GM23338 (cell line): ENCODE measurements at regions not wholly inside any gene's neighbourhood (a gene's known extent, or its start where the extent isn't known, plus 50 kb on each side); places are given as distances from the start of the nearest gene placed in this dataset.

Experiments
- CREB1 ChIP-seq: fragments of 250-450 bp; sonication (Bioruptor Pico); IDR thresholded peaks from 2 replicates; pipeline ENCODE4 v1.5.0; 2020; ENCODE audit warnings: low read depth, mild to moderate bottlenecking, moderate library complexity
- CTCF ChIP-seq, 2 experiments: fragments of 200-600 bp in 1 of 2; sonication (generic) in 1 of 2; conservative IDR thresholded peaks; 2 replicates each; pipeline versions ENCODE4 v1.5.1 to v1.6.1; 2016 to 2017; ENCODE audit warnings: antibody characterized with exemption in 2 of 2, low read depth in 2 of 2, mild to moderate bottlenecking in 2 of 2, moderate library complexity in 1 of 2
- ETS1 ChIP-seq: IDR thresholded peaks from 2 replicates; pipeline ENCODE4 v1.6.1; 2016; ENCODE audit warnings: antibody characterized with exemption
- EZH2 ChIP-seq: fragments of 200-600 bp; sonication (generic); IDR thresholded peaks from one replicate; pipeline ENCODE4 v1.8.0; 2017; ENCODE audit warnings: antibody characterized with exemption, mild to moderate bottlenecking, low read depth; ENCODE audit not compliant: unreplicated experiment
- EZH2phosphoT487 ChIP-seq: fragments of 200-600 bp; sonication (generic); IDR thresholded peaks from one replicate; pipeline ENCODE4 v1.8.1; 2018; ENCODE audit warnings: antibody characterized with exemption; ENCODE audit not compliant: unreplicated experiment
- JUNB ChIP-seq: IDR thresholded peaks from one replicate; pipeline ENCODE4 v1.6.1; 2016; ENCODE audit warnings: antibody characterized with exemption; ENCODE audit not compliant: unreplicated experiment
- NANOG ChIP-seq: IDR thresholded peaks from 2 replicates; pipeline ENCODE4 v1.6.1; 2016; ENCODE audit warnings: antibody characterized with exemption, borderline replicate concordance
- POLR2AphosphoS5 ChIP-seq: IDR thresholded peaks from 2 replicates; pipeline ENCODE4 v1.6.1; 2016; ENCODE audit warnings: antibody characterized with exemption, low read depth
- ZNF114 ChIP-seq: fragments of 250-450 bp; sonication (Bioruptor Pico); IDR thresholded peaks from 2 replicates; pipeline ENCODE4 v1.5.0; 2020; ENCODE audit warnings: mild to moderate bottlenecking, moderate library complexity
- ZNF331 ChIP-seq: fragments of 250-450 bp; sonication (Bioruptor Pico); IDR thresholded peaks from 2 replicates; pipeline ENCODE4 v1.5.0; 2020; ENCODE audit warnings: low read depth, mild to moderate bottlenecking, moderate library complexity
- TF ChIP-seq, protein P1 (sequence below): IDR thresholded peaks from one replicate; pipeline ENCODE4 v1.6.1; 2018; ENCODE audit warnings: antibody characterized with exemption; ENCODE audit not compliant: unreplicated experiment

GRCh38 chr4:179803857-179804256 is 2361.6 kb upstream of the AGA start:
- no peak for TF ChIP-seq CTCF (conservative IDR thresholded peaks at IDR 0.05; ENCODE audit: low read depth in 2 of 2)
- TF ChIP-seq POLR2AphosphoS5: no peak
- TF ChIP-seq, protein P1, sequence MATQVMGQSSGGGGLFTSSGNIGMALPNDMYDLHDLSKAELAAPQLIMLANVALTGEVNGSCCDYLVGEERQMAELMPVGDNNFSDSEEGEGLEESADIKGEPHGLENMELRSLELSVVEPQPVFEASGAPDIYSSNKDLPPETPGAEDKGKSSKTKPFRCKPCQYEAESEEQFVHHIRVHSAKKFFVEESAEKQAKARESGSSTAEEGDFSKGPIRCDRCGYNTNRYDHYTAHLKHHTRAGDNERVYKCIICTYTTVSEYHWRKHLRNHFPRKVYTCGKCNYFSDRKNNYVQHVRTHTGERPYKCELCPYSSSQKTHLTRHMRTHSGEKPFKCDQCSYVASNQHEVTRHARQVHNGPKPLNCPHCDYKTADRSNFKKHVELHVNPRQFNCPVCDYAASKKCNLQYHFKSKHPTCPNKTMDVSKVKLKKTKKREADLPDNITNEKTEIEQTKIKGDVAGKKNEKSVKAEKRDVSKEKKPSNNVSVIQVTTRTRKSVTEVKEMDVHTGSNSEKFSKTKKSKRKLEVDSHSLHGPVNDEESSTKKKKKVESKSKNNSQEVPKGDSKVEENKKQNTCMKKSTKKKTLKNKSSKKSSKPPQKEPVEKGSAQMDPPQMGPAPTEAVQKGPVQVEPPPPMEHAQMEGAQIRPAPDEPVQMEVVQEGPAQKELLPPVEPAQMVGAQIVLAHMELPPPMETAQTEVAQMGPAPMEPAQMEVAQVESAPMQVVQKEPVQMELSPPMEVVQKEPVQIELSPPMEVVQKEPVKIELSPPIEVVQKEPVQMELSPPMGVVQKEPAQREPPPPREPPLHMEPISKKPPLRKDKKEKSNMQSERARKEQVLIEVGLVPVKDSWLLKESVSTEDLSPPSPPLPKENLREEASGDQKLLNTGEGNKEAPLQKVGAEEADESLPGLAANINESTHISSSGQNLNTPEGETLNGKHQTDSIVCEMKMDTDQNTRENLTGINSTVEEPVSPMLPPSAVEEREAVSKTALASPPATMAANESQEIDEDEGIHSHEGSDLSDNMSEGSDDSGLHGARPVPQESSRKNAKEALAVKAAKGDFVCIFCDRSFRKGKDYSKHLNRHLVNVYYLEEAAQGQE: no peak
- TF ChIP-seq CREB1 (CRISPR knock-in tag): no peak
- no peak for TF ChIP-seq EZH2phosphoT487
- TF ChIP-seq NANOG: no peak
- no peak for TF ChIP-seq EZH2
- no peak for TF ChIP-seq ETS1
- no peak for TF ChIP-seq JUNB
- TF ChIP-seq ZNF114: no peak
- no peak for TF ChIP-seq ZNF331 (CRISPR knock-in tag)
